ENCODE measurements at regions not wholly inside any gene's neighbourhood (a gene's known extent, or its start where the extent isn't known, plus 50 kb on each side); places are given as distances from the start of the nearest gene placed in this dataset.
A peak's percentile ranks its signal among the peaks of the same experiment; 100 is the strongest.

- Histone ChIP-seq H3K27me3 (ENCODE audit: control insufficient read depth in 4 of 4, insufficient read depth in 4 of 4, low read length in 3 of 4) (no peaks in the 10 kb centered on the region), H3K4me3 (ENCODE audit: low read depth in 1 of 3, low read length in 3 of 3) (no peak overlapping the region), H3K4me1 (ENCODE audit: control insufficient read depth in 4 of 4, insufficient read depth in 4 of 4, low read length in 3 of 4) (peaks cover 0 to 19% (median 15%) of the 10 kb centered on the region in 4 donors), H3K9me3 (ENCODE audit: control insufficient read depth in 4 of 4, low read length in 3 of 4) (no peaks in the 10 kb centered on the region), H3K27ac (ENCODE audit: low read depth in 1 of 2, low read length in 2 of 2) (peak overlapping the region in 1 of 2 donors; percentile 81), H3K36me3 (ENCODE audit: control insufficient read depth in 4 of 4, insufficient read depth in 3 of 4, low read depth in 1 of 4, low read length in 3 of 4) (no peaks in the 10 kb centered on the region), H3K9ac (ENCODE audit: low read depth in 1 of 2, low read length in 2 of 2) (no peak overlapping the region)
- DNase-seq (ENCODE audit: low spot score): no peak
- peak; percentile 86 to 90 for TF ChIP-seq RAD21 (IDR thresholded peaks at IDR 0.05)
- peak; percentile 37 for TF ChIP-seq FOXA2 (IDR thresholded peaks at IDR 0.05)
- TF ChIP-seq, protein P1, sequence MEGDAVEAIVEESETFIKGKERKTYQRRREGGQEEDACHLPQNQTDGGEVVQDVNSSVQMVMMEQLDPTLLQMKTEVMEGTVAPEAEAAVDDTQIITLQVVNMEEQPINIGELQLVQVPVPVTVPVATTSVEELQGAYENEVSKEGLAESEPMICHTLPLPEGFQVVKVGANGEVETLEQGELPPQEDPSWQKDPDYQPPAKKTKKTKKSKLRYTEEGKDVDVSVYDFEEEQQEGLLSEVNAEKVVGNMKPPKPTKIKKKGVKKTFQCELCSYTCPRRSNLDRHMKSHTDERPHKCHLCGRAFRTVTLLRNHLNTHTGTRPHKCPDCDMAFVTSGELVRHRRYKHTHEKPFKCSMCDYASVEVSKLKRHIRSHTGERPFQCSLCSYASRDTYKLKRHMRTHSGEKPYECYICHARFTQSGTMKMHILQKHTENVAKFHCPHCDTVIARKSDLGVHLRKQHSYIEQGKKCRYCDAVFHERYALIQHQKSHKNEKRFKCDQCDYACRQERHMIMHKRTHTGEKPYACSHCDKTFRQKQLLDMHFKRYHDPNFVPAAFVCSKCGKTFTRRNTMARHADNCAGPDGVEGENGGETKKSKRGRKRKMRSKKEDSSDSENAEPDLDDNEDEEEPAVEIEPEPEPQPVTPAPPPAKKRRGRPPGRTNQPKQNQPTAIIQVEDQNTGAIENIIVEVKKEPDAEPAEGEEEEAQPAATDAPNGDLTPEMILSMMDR (IDR thresholded peaks at IDR 0.05; ENCODE audit: low read depth, low read length, missing input control): peak; percentile 69
- TF ChIP-seq TAF1 (conservative IDR thresholded peaks at IDR 0.05): no peak
- no peak for TF ChIP-seq YY1 (IDR thresholded peaks at IDR 0.05)
- 50% methylated on average over 6 of the region's 6 CpGs for WGBS
These were observed 646.3 kb downstream of the UTRN start for GRCh38 chr6:144931172-144932035.

- no peak overlapping the region for H3K4me3 ChIP-seq (ENCODE audit: low read depth in 1 of 3, low read length in 3 of 3)
- peaks cover 0 to 19% (median 15%) of the 10 kb centered on the region in 4 donors for H3K4me1 ChIP-seq (ENCODE audit: control insufficient read depth in 4 of 4, insufficient read depth in 4 of 4, low read length in 3 of 4)
- peak; percentile 41 to 66 for TF ChIP-seq RAD21 (IDR thresholded peaks at IDR 0.05)
- TF ChIP-seq, protein P2, sequence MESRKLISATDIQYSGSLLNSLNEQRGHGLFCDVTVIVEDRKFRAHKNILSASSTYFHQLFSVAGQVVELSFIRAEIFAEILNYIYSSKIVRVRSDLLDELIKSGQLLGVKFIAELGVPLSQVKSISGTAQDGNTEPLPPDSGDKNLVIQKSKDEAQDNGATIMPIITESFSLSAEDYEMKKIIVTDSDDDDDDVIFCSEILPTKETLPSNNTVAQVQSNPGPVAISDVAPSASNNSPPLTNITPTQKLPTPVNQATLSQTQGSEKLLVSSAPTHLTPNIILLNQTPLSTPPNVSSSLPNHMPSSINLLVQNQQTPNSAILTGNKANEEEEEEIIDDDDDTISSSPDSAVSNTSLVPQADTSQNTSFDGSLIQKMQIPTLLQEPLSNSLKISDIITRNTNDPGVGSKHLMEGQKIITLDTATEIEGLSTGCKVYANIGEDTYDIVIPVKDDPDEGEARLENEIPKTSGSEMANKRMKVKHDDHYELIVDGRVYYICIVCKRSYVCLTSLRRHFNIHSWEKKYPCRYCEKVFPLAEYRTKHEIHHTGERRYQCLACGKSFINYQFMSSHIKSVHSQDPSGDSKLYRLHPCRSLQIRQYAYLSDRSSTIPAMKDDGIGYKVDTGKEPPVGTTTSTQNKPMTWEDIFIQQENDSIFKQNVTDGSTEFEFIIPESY (IDR thresholded peaks at IDR 0.05): no peak
- TF ChIP-seq SP1 (IDR thresholded peaks at IDR 0.05): peak; percentile 65
- peak; percentile 37 to 52 for TF ChIP-seq RXRA (IDR thresholded peaks at IDR 0.05)
- no peak for TF ChIP-seq TAF1 (conservative IDR thresholded peaks at IDR 0.05)
- TF ChIP-seq, protein P3, sequence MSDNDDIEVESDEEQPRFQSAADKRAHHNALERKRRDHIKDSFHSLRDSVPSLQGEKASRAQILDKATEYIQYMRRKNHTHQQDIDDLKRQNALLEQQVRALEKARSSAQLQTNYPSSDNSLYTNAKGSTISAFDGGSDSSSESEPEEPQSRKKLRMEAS (IDR thresholded peaks at IDR 0.05): no peak
- peak; percentile 83 for TF ChIP-seq ATF3 (IDR thresholded peaks at IDR 0.05)
- peak; percentile 47 to 52 for TF ChIP-seq HNF4A (conservative IDR thresholded peaks at IDR 0.05)
- TF ChIP-seq JUND (IDR thresholded peaks at IDR 0.05): peak in 1 of 2 donors; percentile 45
- no peak for TF ChIP-seq HNF4G (IDR thresholded peaks at IDR 0.05)
- TF ChIP-seq YY1 (IDR thresholded peaks at IDR 0.05): peak; percentile 49
- TF ChIP-seq FOXA2 (IDR thresholded peaks at IDR 0.05): peak; percentile 75
- TF ChIP-seq EGR1 (IDR thresholded peaks at IDR 0.05; ENCODE audit: low read depth in 2 of 2): no peak
- peak; percentile 24 for TF ChIP-seq FOXA1 (IDR thresholded peaks at IDR 0.05)
- 80% methylated on average over 1 of the region's 1 CpG for WGBS
- H3K27me3 ChIP-seq (ENCODE audit: control insufficient read depth in 4 of 4, insufficient read depth in 4 of 4, low read length in 3 of 4): no peaks in the 10 kb centered on the region
- no peaks in the 10 kb centered on the region for H3K36me3 ChIP-seq (ENCODE audit: control insufficient read depth in 4 of 4, insufficient read depth in 3 of 4, low read depth in 1 of 4, low read length in 3 of 4)
- no peak for DNase-seq (ENCODE audit: low spot score)
- peak overlapping the region; percentile 48 to 81 for H3K27ac ChIP-seq (ENCODE audit: low read depth in 1 of 2, low read length in 2 of 2)
- no peak overlapping the region for H3K9ac ChIP-seq (ENCODE audit: low read depth in 1 of 2, low read length in 2 of 2)
- H3K9me3 ChIP-seq (ENCODE audit: control insufficient read depth in 4 of 4, low read length in 3 of 4): no peaks in the 10 kb centered on the region
These were observed 647.5 kb downstream of the UTRN start for GRCh38 chr6:144932621-144933020.

Measured in liver (tissue), 8 donors.